GM18505 (cell line): ENCODE measurements at regions not wholly inside any gene's neighbourhood (a gene's known extent, or its start where the extent isn't known, plus 50 kb on each side); places are given as distances from the start of the nearest gene placed in this dataset.

ENCODE experiments used
- ATAC-seq: cut with Tn5 transposase; IDR thresholded peaks from one replicate; pipeline ENCODE4 v1.9.1; 2021; ENCODE audit not compliant: unreplicated experiment
- POLR2A ChIP-seq: IDR thresholded peaks from 4 replicates; pipeline ENCODE4 v1.6.1; 2011; ENCODE audit warnings: borderline replicate concordance; ENCODE audit not compliant: insufficient read depth, insufficient read length; ENCODE audit errors: extremely low read depth

DNA sequence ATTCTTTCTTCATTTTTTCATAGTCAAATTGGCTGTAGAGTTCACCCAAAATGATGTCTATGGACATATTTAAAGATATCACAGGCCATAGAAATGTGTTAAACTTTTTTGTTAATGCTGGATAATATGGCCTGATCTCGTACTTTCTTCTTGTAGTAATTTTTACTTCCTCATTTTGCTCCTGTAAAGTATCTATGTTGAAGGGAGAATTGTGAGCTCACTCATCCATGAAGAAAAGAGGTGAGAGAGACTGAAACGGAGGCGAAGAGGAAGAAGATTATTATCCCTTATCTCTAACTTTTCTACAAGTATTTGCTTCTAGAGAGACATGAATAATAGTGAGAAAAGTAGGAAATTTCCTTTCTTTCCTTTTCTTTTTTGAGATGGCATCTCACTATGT is 613.8 kb upstream of the TBL1XR1 start:
- ATAC-seq: peak; percentile 68
- no peak for TF ChIP-seq POLR2A

DNA sequence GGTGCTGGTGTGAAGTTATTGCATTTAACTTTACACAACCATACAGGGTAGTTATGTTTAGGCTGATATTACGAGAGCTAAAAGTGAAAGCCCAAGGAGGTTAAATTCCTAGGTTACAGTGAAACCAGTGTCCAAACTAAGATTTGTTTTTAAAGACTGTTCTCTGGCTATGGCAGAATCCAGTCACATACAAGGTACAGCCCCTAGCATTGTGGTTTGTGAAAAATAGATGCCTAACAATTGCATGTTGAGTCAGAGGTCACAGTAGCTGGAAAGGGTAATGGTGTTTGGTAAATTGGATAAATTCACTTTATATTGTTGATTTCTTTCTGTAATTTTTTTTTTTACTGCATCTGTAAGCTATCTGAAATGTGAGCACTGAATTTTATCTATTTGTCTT is 614.6 kb upstream of the TBL1XR1 start:
- no peak for ATAC-seq
- no peak for TF ChIP-seq POLR2A

- TF ChIP-seq POLR2A: no peak
These were observed 615.2 kb upstream of the TBL1XR1 start for GRCh38 chr3:177812492-177812891.

DNA sequence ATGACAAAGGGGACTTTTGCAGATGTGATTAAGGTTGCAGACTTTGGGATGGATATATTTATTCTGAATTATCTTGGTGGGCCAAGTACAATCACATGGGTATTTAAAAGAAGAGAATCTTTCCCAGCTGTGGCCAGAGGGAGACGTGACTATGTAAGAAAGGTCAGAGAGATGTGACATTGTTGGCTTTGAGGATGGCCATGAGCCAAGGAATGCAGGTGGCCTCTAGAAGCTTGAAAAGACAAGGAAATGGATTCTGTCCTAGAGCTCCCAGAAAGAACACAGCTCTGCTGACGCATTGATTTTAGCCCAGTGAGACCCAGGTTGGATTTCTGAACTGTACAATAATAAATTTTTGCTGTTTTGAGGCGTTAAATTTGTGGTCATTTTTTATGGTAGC is 616.0 kb upstream of the TBL1XR1 start:
- TF ChIP-seq POLR2A: no peak
- ATAC-seq: no peak

More at GRCh38 chr3:177812492-177812891, 615.2 kb upstream of the TBL1XR1 start:
- ATAC-seq: no peak

DNA sequence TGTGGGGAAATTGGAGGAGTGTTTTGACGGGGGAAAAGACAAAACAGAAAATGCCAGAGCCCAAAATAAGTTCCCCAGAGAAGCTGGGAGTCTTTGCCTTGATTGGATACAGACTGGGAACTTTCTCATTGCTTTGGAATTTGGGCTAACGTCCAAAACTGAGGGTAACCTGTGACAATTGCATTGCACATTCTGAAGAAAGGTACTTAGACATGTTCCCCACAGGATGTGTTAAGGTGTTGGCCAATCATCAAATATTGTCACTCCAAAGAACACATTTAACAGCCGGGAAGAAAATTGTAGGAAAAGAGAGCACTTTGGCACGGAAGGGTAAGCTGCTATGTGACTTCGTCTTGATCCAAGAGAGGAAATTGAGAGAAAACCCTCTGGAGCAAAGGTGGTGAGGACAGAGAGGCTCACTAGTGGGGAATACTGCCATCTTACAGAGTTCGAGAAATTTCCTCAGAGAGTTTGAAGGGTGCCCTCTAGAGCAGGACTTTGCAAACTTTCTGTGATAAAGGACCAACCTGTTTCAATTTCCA is 619.5 kb upstream of the TBL1XR1 start:
- TF ChIP-seq POLR2A: no peak
- ATAC-seq: no peak

DNA sequence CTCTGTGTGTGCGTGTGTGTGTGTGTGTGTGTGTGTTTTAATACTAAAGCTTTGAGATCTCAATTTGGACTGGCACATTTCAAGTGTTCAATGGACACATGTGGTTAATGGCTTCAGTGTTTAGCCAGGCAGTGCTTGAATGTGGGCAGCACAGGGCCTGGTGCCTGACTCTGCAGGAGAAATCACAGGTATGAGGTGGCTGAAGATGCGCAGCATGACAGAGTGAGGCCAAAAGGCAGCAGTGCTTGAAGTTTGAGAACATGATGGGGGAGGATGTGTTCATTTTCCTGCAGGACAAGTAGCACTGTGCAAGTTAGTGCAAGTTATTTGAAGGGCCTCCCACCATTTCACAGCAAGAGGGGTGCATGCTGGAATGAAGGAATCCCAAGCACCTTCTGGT is 620.5 kb upstream of the TBL1XR1 start:
- no peak for TF ChIP-seq POLR2A
- ATAC-seq: no peak

- TF ChIP-seq POLR2A: no peak
- ATAC-seq: no peak
These were observed 621.5 kb upstream of the TBL1XR1 start for GRCh38 chr3:177818712-177819240.

DNA sequence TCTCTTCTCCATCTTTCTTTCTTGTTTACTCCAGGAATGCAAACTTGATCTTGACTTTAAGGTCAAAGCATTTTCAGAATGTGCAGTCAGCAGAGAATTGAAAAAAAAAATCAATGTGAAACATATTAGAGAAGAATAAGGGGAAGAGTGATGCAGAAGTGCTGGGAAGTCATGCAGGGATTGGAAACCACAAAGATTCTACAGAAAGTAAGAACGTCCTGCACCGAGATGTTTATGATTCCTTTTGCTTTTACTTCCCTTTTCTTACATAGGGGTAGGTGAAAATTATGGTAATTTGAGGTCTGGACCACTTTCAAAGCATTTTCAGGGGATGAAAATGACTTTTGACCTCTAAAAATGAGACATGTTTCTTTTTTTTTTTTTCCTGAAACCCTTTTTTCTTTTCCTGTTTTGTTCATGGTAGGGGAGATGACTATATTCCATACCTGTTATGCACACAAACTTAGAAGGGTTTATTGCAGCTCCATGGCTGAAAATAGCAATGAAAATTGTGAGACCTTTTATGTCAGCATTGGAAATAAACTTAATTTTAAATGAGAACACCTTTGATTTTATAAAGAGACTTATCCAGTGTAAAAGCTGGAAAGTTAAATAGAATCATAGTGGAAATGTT is 623.5 kb upstream of the TBL1XR1 start:
- peak; percentile 89 for ATAC-seq
- TF ChIP-seq POLR2A: no peak

GRCh38 chr3:177822681-177823096 is 625.4 kb upstream of the TBL1XR1 start:
- ATAC-seq: no peak
- TF ChIP-seq POLR2A: no peak

GRCh38 chr3:177823701-177824189 is 626.5 kb upstream of the TBL1XR1 start:
- no peak for ATAC-seq

DNA sequence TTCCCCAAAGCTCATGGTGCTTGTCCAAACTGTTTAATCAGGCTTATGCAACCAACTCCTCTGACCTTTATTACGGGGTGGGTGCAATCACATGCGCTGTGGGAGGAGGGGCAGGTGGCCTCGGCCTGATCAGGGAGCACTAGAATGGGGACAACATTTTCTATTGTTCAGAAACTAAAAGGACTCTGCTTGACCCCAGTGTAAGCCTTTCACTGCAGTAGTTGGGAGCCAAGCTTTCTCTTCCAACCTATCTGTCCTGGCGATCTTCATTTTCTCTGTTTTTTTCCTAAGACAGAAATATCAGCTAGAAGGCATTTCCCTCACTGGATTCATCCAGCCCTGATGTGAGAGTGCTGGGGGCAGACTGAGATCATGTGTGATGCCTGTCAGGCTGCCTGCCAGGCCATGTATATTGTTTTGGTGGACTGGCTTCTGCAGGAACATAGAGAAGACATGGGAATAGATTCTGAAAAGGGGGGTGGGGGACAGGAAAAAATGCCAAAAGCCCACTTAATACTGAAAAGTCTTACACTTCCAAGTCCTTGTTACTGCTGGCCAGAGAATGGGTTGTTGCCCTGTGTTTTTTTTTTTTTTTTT is 627.0 kb upstream of the TBL1XR1 start:
- ATAC-seq: no peak
- TF ChIP-seq POLR2A: no peak

More at GRCh38 chr3:177823701-177824189, 626.5 kb upstream of the TBL1XR1 start:
- TF ChIP-seq POLR2A: no peak

DNA sequence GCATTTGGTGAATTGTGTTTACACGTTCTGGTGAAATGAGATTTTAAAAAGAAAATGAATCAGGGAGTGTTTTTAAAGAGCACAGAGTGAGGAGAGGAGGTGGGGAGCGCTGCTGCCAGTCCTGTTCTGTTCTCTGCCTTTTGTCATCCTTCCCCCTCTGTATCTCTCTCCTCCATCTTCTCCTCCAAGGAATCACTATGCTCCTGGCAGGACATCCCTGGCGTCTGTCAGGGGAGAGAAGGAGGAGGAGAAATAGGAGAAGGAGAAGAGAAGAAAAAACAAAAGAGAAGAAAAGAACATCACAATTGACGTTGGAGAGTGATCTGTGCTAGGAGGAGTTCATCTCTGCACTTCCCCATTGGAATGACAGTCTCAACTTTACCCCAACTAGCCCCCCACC is 627.6 kb upstream of the TBL1XR1 start:
- ATAC-seq: no peak
- no peak for TF ChIP-seq POLR2A

DNA sequence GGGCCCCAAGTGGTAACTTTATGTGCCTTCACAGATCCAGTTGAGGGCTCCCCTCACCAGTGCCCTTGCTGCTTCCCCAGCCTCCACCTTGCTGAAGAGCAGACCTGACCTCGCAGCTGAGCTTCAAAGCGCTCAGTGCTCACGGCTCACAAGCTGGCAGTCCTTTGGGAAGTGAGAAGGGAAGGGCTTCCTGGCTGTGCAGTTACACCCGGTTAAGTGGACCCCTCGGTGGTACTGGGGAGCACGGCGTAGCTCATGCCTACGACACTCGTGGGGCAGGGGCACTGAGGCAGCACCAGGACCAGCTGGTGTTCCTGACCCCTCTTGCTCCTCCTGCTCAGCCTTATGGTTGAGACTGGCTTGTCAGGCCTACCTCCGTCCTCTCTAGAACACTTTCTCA is 629.0 kb upstream of the TBL1XR1 start:
- no peak for TF ChIP-seq POLR2A
- no peak for ATAC-seq
